SK-N-SH treated with all-trans-retinoic acid at 6 μM for 48 hours (cell line): ENCODE measurements at regions not wholly inside any gene's neighbourhood (a gene's known extent, or its start where the extent isn't known, plus 50 kb on each side); places are given as distances from the start of the nearest gene placed in this dataset.

Source experiments
- ATAC-seq: fragments of 200-7000 bp; cut with Tn5 transposase; 3 replicates; pipeline ENCODE4 v1.9.1; 2020; ENCODE audit warnings: mild to moderate bottlenecking, moderate library complexity
- ARNTL ChIP-seq: fragments of 450-650 bp; formaldehyde crosslinking; IDR thresholded peaks from 2 replicates; pipeline ENCODE4 v1.5.0; 2020; ENCODE audit warnings: low read depth, mild to moderate bottlenecking, moderate library complexity, borderline replicate concordance
- BACH2 ChIP-seq: fragments of 250-450 bp; sonication (Bioruptor Pico); IDR thresholded peaks from 2 replicates; pipeline ENCODE4 v1.9.0; 2021; ENCODE audit warnings: mild to moderate bottlenecking, borderline replicate concordance
- CREB5 ChIP-seq: fragments of 250-450 bp; sonication (Bioruptor Pico); IDR thresholded peaks from 2 replicates; pipeline ENCODE4 v1.5.1; 2020; ENCODE audit warnings: low read depth, mild to moderate bottlenecking, moderate library complexity
- ESRRG ChIP-seq: fragments of 250-450 bp; sonication (Bioruptor Pico); IDR thresholded peaks from 2 replicates; pipeline ENCODE4 v1.6.1; 2021; ENCODE audit warnings: mild to moderate bottlenecking
- ISL1 ChIP-seq: fragments of 250-450 bp; sonication (Bioruptor Pico); IDR thresholded peaks from 2 replicates; pipeline ENCODE4 v2.1.2; 2022; ENCODE audit warnings: mild to moderate bottlenecking, moderate library complexity
- OSR1 ChIP-seq: fragments of 250-450 bp; sonication (Bioruptor Pico); IDR thresholded peaks from 2 replicates; pipeline ENCODE4 v1.8.0; 2022; ENCODE audit warnings: moderate library complexity, mild to moderate bottlenecking, inconsistent platforms
- PATZ1 ChIP-seq: fragments of 250-450 bp; sonication (Bioruptor Pico); IDR thresholded peaks from 2 replicates; pipeline ENCODE4 v1.8.0; 2020; ENCODE audit warnings: mild to moderate bottlenecking, moderate library complexity, borderline replicate concordance
- POU6F1 ChIP-seq: fragments of 250-450 bp; sonication (Bioruptor Pico); IDR thresholded peaks from 2 replicates; pipeline ENCODE4 v1.8.0; 2021; ENCODE audit warnings: low read depth, mild to moderate bottlenecking, moderate library complexity, borderline replicate concordance
- PPARA ChIP-seq: fragments of 250-450 bp; sonication (Bioruptor Pico); IDR thresholded peaks from 2 replicates; pipeline ENCODE4 v1.5.0; 2020; ENCODE audit warnings: mild to moderate bottlenecking, borderline replicate concordance
- RARB ChIP-seq: fragments of 250-450 bp; sonication (Bioruptor Pico); IDR thresholded peaks from 2 replicates; pipeline ENCODE4 v1.8.0; 2021; ENCODE audit warnings: mild to moderate bottlenecking, moderate library complexity
- SNAI2 ChIP-seq: fragments of 250-450 bp; sonication (Bioruptor Pico); IDR thresholded peaks from 2 replicates; pipeline ENCODE4 v1.5.0; 2020; ENCODE audit warnings: mild to moderate bottlenecking, moderate library complexity
- TCF4 ChIP-seq: fragments of 250-450 bp; sonication (Bioruptor Pico); IDR thresholded peaks from 2 replicates; pipeline ENCODE4 v1.8.0; 2021; ENCODE audit warnings: mild to moderate bottlenecking, moderate library complexity, borderline replicate concordance
- ZC3H10 ChIP-seq: fragments of 250-450 bp; sonication (Bioruptor Pico); IDR thresholded peaks from 2 replicates; pipeline ENCODE4 v1.5.1; 2021; ENCODE audit warnings: mild to moderate bottlenecking, moderate library complexity
- ZFP3 ChIP-seq: fragments of 250-450 bp; sonication (Bioruptor Pico); IDR thresholded peaks from 2 replicates; pipeline ENCODE4 v1.5.0; 2020; ENCODE audit warnings: mild to moderate bottlenecking, moderate library complexity
- ZFP30 ChIP-seq: fragments of 450-650 bp; formaldehyde crosslinking; IDR thresholded peaks from 2 replicates; pipeline ENCODE4 v1.5.0; 2022; ENCODE audit warnings: mild to moderate bottlenecking, moderate library complexity
- ZNF565 ChIP-seq: fragments of 450-650 bp; formaldehyde crosslinking; conservative IDR thresholded peaks from 2 replicates; pipeline ENCODE4 v1.5.0; 2020; ENCODE audit warnings: low read depth, mild to moderate bottlenecking, moderate library complexity
- TF ChIP-seq, protein P1 (sequence below): fragments of 250-450 bp; sonication (Bioruptor Pico); IDR thresholded peaks from 2 replicates; pipeline ENCODE4 v1.5.0; 2020; ENCODE audit warnings: mild to moderate bottlenecking, moderate library complexity

GRCh38 chr12:127297327-127297726 lies 969.6 kb upstream of the TMEM132C start:
- no peak for TF ChIP-seq PATZ1 (CRISPR knock-in tag)
- TF ChIP-seq OSR1 (CRISPR knock-in tag): no peak
- TF ChIP-seq ZFP30: no peak
- no peak for TF ChIP-seq ZC3H10 (CRISPR knock-in tag)
- TF ChIP-seq, protein P1, sequence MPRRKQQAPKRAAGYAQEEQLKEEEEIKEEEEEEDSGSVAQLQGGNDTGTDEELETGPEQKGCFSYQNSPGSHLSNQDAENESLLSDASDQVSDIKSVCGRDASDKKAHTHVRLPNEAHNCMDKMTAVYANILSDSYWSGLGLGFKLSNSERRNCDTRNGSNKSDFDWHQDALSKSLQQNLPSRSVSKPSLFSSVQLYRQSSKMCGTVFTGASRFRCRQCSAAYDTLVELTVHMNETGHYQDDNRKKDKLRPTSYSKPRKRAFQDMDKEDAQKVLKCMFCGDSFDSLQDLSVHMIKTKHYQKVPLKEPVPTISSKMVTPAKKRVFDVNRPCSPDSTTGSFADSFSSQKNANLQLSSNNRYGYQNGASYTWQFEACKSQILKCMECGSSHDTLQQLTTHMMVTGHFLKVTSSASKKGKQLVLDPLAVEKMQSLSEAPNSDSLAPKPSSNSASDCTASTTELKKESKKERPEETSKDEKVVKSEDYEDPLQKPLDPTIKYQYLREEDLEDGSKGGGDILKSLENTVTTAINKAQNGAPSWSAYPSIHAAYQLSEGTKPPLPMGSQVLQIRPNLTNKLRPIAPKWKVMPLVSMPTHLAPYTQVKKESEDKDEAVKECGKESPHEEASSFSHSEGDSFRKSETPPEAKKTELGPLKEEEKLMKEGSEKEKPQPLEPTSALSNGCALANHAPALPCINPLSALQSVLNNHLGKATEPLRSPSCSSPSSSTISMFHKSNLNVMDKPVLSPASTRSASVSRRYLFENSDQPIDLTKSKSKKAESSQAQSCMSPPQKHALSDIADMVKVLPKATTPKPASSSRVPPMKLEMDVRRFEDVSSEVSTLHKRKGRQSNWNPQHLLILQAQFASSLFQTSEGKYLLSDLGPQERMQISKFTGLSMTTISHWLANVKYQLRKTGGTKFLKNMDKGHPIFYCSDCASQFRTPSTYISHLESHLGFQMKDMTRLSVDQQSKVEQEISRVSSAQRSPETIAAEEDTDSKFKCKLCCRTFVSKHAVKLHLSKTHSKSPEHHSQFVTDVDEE: no peak
- TF ChIP-seq PPARA (CRISPR knock-in tag): no peak
- TF ChIP-seq BACH2: no peak
- no peak for TF ChIP-seq RARB (CRISPR knock-in tag)
- TF ChIP-seq POU6F1 (CRISPR knock-in tag): no peak
- no peak for ATAC-seq

GRCh38 chr12:127300075-127300474 lies 966.9 kb upstream of the TMEM132C start:
- no peak for ATAC-seq
- no peak for TF ChIP-seq ZFP30
- no peak for TF ChIP-seq BACH2
- no peak for TF ChIP-seq SNAI2 (CRISPR knock-in tag)
- no peak for TF ChIP-seq ARNTL

DNA sequence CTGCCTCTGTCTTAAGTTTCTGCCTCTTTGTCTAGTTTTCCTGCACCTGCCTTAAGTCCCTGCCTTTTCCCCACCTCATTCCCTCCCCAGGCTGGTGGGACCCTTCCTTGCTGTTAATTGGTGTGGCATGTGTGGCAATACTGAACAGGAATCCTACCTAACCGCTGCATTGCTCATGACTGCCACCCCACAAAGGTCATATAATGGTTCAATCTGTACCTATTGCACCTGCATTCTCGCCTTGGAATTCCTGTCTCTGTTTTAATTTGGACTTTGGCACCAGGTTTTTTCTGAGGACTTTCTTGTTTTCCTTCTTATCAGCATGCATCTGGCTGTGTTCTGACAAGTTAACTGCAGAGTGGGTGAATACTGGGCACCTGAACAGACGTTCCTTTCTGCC lies 966.2 kb upstream of the TMEM132C start:
- no peak for ATAC-seq
- TF ChIP-seq OSR1 (CRISPR knock-in tag): no peak
- TF ChIP-seq ZFP3 (CRISPR knock-in tag): no peak
- no peak for TF ChIP-seq RARB (CRISPR knock-in tag)
- no peak for TF ChIP-seq TCF4 (CRISPR knock-in tag)
- TF ChIP-seq CREB5 (CRISPR knock-in tag): no peak
- TF ChIP-seq SNAI2 (CRISPR knock-in tag): no peak
- TF ChIP-seq, protein P1: no peak
- no peak for TF ChIP-seq ARNTL
- no peak for TF ChIP-seq ZNF565
- TF ChIP-seq ISL1 (CRISPR knock-in tag): no peak

- no peak for TF ChIP-seq ESRRG (CRISPR knock-in tag)
- TF ChIP-seq CREB5 (CRISPR knock-in tag): no peak
- TF ChIP-seq, all 23 proteins: peak for 0
- ATAC-seq: no peak
These were observed 965.1 kb upstream of the TMEM132C start for GRCh38 chr12:127301876-127302275.
